ENCODE measurements at regions not wholly inside any gene's neighbourhood (a gene's known extent, or its start where the extent isn't known, plus 50 kb on each side); places are given as distances from the start of the nearest gene placed in this dataset.

GRCh38 chr12:102680304-102680703 is 199.9 kb upstream of the IGF1 start:
- TF ChIP-seq SIN3A (conservative IDR thresholded peaks at IDR 0.05 in 1 of 2, IDR thresholded peaks at IDR 0.05 in 1 of 2; ENCODE audit: low read depth in 1 of 2, low read length in 2 of 2) = no peak
- no peak for TF ChIP-seq SAP30 (IDR thresholded peaks at IDR 0.05; ENCODE audit: insufficient read depth, insufficient replicate concordance, low read length)
- no peak for TF ChIP-seq CTCF (IDR thresholded peaks at IDR 0.05; ENCODE audit: control extremely low read depth in 1 of 3, insufficient read depth in 1 of 3, low read depth in 1 of 3, low read length in 3 of 3)
- no peak for TF ChIP-seq TAF1 (IDR thresholded peaks at IDR 0.05; ENCODE audit: low read depth, low read length)
- no peak for TF ChIP-seq ATF3 (IDR thresholded peaks at IDR 0.05; ENCODE audit: insufficient read depth, low read depth, low read length)
- no peak for TF ChIP-seq JUND (IDR thresholded peaks at IDR 0.05; ENCODE audit: low read length)
- TF ChIP-seq SIX5 (IDR thresholded peaks at IDR 0.05; ENCODE audit: low read depth, low read length) = no peak
- TF ChIP-seq SP1 (IDR thresholded peaks at IDR 0.05; ENCODE audit: low read depth, low read length) = no peak
- no peak for TF ChIP-seq TCF12 (IDR thresholded peaks at IDR 0.05; ENCODE audit: low read depth, low read length)

Measured in H1 (cell line).